ENCODE measurements at regions not wholly inside any gene's neighbourhood (a gene's known extent, or its start where the extent isn't known, plus 50 kb on each side); places are given as distances from the start of the nearest gene placed in this dataset.
"Not testable (repeated sequence)": the region's sequence is repeated elsewhere in the genome, so short reads cannot be mapped to it uniquely, and the experiment has no call there.

- DNase-seq; H3K36me3 ChIP-seq; H3K4me3 ChIP-seq; H3K9me3 ChIP-seq; intact Hi-C loops (cut with DNase I); H3K27ac ChIP-seq; H3K4me1 ChIP-seq; H3K9ac ChIP-seq (ENCODE audit: low read depth in 2 of 2, low read length in 2 of 2); H3K27me3 ChIP-seq: not testable (repeated sequence)
Observed at GRCh38 chr9:64920147-64920546, 364.9 kb downstream of the FOXD4L5 start.

DNA sequence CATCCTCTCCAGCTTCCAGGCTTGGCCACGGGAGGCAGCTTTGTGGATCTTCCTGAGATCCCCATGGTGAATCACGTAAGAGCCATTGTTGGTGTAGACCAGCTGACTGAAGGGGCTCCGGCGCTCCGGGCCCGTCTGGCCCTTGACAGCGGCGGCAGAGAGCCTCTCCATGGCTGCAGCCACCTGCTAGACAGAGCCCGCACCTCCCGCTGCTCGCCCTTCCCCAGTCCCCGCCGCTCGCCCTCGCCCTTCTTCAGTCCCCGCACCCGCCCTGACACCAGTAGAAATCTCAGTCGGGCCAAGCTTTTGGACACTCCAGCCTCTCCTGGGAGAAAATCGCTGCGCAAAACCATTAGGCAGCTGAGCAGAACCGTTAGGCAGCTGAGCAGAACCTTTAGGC lies 396.4 kb downstream of the FOXD4L5 start:
- H3K4me3 ChIP-seq; H3K27me3 ChIP-seq; DNase-seq; H3K9me3 ChIP-seq; intact Hi-C loops (cut with DNase I); H3K27ac ChIP-seq; H3K36me3 ChIP-seq; H3K9ac ChIP-seq (ENCODE audit: low read depth in 2 of 2, low read length in 2 of 2); H3K4me1 ChIP-seq: not testable (repeated sequence)

DNA sequence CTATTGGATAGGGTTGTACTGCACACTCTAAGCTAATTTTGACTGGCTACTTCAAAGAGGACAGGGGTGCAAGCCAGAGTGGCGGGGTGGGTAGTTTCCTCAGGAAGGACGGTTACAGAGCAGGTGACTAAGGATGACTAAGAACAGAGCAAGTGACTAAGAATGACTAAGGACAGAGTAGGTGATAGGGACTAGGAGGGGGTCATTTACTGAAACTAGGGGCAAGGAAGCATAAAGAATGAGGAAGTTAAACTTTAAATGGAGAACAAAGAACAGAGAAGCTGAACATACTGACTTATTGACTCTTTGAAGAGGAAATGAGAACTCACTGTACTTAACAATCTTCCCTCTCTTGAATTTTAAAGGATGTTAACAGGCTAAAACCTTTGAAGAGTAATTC lies 414.4 kb downstream of the FOXD4L5 start:
- H3K27ac ChIP-seq; H3K9ac ChIP-seq (ENCODE audit: low read depth in 2 of 2, low read length in 2 of 2); H3K4me3 ChIP-seq; H3K4me1 ChIP-seq; H3K9me3 ChIP-seq; H3K36me3 ChIP-seq; H3K27me3 ChIP-seq; intact Hi-C loops (cut with DNase I): not testable (repeated sequence)
- DNase-seq: peak; percentile 45

Data from colonic mucosa (tissue), 4 donors.